Neural cell (in vitro differentiated cells): ENCODE measurements at regions not wholly inside any gene's neighbourhood (a gene's known extent, or its start where the extent isn't known, plus 50 kb on each side); places are given as distances from the start of the nearest gene placed in this dataset.

Source experiments
- H2AFZ ChIP-seq: fragments of 200-600, 300-800 bp; sonication (generic), shearing (Covaris generic); 2 replicates; pipeline ENCODE4 v1.6.0; 2014; ENCODE audit warnings: low read depth, mild to moderate bottlenecking, antibody characterized with exemption, low read length, moderate library complexity
- H3F3A ChIP-seq: fragments of 200-600 bp; shearing (Covaris generic); 2 replicates; pipeline ENCODE4 v1.6.1; 2016; ENCODE audit warnings: mild to moderate bottlenecking, moderate library complexity, mixed read lengths, antibody characterized with exemption, low read length; ENCODE audit not compliant: insufficient read depth, poor library complexity, severe bottlenecking
- H3K27ac ChIP-seq: fragments of 200-600, 300-800 bp; sonication (generic), shearing (Covaris generic); 2 replicates; pipeline ENCODE4 v1.5.1; 2014; ENCODE audit warnings: mild to moderate bottlenecking, low read length, moderate library complexity
- H3K27me3 ChIP-seq: fragments of 300-800, 200-600 bp; sonication (generic), shearing (Covaris generic); 2 replicates; pipeline ENCODE4 v1.6.0; 2014; ENCODE audit warnings: mild to moderate bottlenecking, low read depth, low read length, moderate library complexity; ENCODE audit not compliant: insufficient read depth
- H3K36me3 ChIP-seq: fragments of 300-800, 200-600 bp; sonication (generic), shearing (Covaris generic); 2 replicates; pipeline ENCODE4 v1.5.1; 2014; ENCODE audit warnings: mild to moderate bottlenecking, antibody characterized with exemption, low read length, moderate library complexity; ENCODE audit not compliant: insufficient read depth
- H3K4me2 ChIP-seq: fragments of 300-800, 200-600 bp; sonication (generic), shearing (Covaris generic); 2 replicates; pipeline ENCODE4 v1.6.0; 2014; ENCODE audit warnings: mild to moderate bottlenecking, low read length
- H3K4me3 ChIP-seq: fragments of 300-800, 200-600 bp; sonication (generic), shearing (Covaris generic); 2 replicates; pipeline ENCODE4 v1.5.1; 2014; ENCODE audit warnings: mild to moderate bottlenecking, low read length, moderate library complexity
- H3K79me2 ChIP-seq: fragments of 200-600 bp; shearing (Covaris generic); replicated peaks from 2 replicates; pipeline ENCODE4 v1.6.0; 2014; ENCODE audit warnings: mild to moderate bottlenecking, low read length, moderate library complexity; ENCODE audit not compliant: insufficient read depth
- H3K9ac ChIP-seq: fragments of 300-800, 200-600 bp; sonication (generic), shearing (Covaris generic); 2 replicates; pipeline ENCODE4 v1.6.1; 2016; ENCODE audit warnings: mild to moderate bottlenecking, low read length, mixed read lengths
- H3K9me2 ChIP-seq: fragments of 200-600 bp; shearing (Covaris generic); 2 replicates; pipeline ENCODE4 v1.6.1; 2016; ENCODE audit warnings: mild to moderate bottlenecking, low read length, mixed read lengths; ENCODE audit not compliant: insufficient read depth
- H3K9me3 ChIP-seq: fragments of 200-600, 300-800 bp; sonication (generic), shearing (Covaris generic); 2 replicates; pipeline ENCODE4 v1.6.1; 2016; ENCODE audit warnings: mild to moderate bottlenecking, mixed run types, low read length, moderate library complexity, mixed read lengths
- H4K20me1 ChIP-seq: fragments of 200-600 bp; shearing (Covaris generic); 2 replicates; pipeline ENCODE4 v1.6.1; 2016; ENCODE audit warnings: mild to moderate bottlenecking, mixed run types; ENCODE audit not compliant: insufficient read depth
- EP300 ChIP-seq: fragments of 450-650 bp; conservative IDR thresholded peaks from 2 replicates; pipeline ENCODE4 v1.6.1; 2014; ENCODE audit warnings: antibody characterized with exemption, mild to moderate bottlenecking, moderate library complexity; ENCODE audit not compliant: poor library complexity, severe bottlenecking
- EZH2 ChIP-seq: fragments of 200-600, 300-800 bp; shearing (Covaris generic), sonication (generic); IDR thresholded peaks from 2 replicates; pipeline ENCODE4 v1.6.1; 2014; ENCODE audit warnings: antibody characterized with exemption, low read length, borderline replicate concordance, mild to moderate bottlenecking; ENCODE audit not compliant: insufficient read depth, poor library complexity, severe bottlenecking
- MXI1 ChIP-seq: fragments of 450-650 bp; conservative IDR thresholded peaks from 2 replicates; pipeline ENCODE4 v1.6.1; 2014; ENCODE audit warnings: antibody characterized with exemption, mild to moderate bottlenecking; ENCODE audit not compliant: poor library complexity, severe bottlenecking
- POLR2AphosphoS5 ChIP-seq: IDR thresholded peaks from 2 replicates; pipeline ENCODE4 v1.6.1; 2012
- RAD21 ChIP-seq: fragments of 450-650 bp; conservative IDR thresholded peaks from 2 replicates; pipeline ENCODE4 v1.6.1; 2014; ENCODE audit warnings: antibody characterized with exemption, mild to moderate bottlenecking, moderate library complexity
- SMC3 ChIP-seq: fragments of 450-650 bp; conservative IDR thresholded peaks from 2 replicates; pipeline ENCODE4 v1.6.1; 2014; ENCODE audit warnings: antibody characterized with exemption, mild to moderate bottlenecking, moderate library complexity; ENCODE audit not compliant: poor library complexity
- TAF1 ChIP-seq: IDR thresholded peaks from 2 replicates; pipeline ENCODE4 v1.6.1; 2012; ENCODE audit warnings: low read depth
- TF ChIP-seq, protein P1 (sequence below): fragments of 450-650 bp; IDR thresholded peaks from 2 replicates; pipeline ENCODE4 v1.5.1; 2014; ENCODE audit warnings: antibody characterized with exemption, mild to moderate bottlenecking, moderate library complexity; ENCODE audit not compliant: poor library complexity, severe bottlenecking
- TF ChIP-seq, protein P2 (sequence below): IDR thresholded peaks from 2 replicates; pipeline ENCODE4 v1.6.1; 2012; ENCODE audit warnings: borderline replicate concordance

DNA sequence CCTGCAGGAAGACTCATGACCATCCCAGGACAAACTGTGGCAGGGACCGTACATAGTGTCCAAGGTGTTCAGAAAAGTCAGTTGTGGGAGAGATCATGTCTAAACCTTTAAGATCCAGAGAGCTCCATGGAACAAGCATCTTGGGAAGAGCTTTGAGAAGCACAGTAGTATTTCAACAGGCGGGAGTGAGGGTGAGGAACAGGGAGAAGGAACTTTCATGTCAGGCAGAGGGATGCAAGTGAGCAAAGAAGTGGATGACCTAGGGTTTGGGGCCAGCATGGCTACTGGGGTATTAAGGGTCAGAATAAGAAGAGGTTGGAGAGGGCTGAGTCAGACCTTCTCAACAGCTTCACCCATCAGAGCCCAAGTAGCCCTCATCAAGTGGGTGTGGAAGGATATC is 147.9 kb upstream of the ETV3 start:
- no peak overlapping the region for H3K27ac ChIP-seq
- no peaks in the 10 kb centered on the region for H4K20me1 ChIP-seq
- H3K4me2 ChIP-seq, result no peak overlapping the region
- H3K4me3 ChIP-seq, result no peak overlapping the region
- no peaks in the 10 kb centered on the region for H3K9me2 ChIP-seq
- H3K9ac ChIP-seq, result no peak overlapping the region
- TF ChIP-seq EP300, result no peak
- TF ChIP-seq TAF1, result no peak
- H3K79me2 ChIP-seq, result no peaks in the 10 kb centered on the region
- no peaks in the 10 kb centered on the region for H3F3A ChIP-seq
- no peaks in the 10 kb centered on the region for H3K27me3 ChIP-seq
- no peak overlapping the region for H2AFZ ChIP-seq
- no peaks in the 10 kb centered on the region for H3K36me3 ChIP-seq
- no peaks in the 10 kb centered on the region for H3K9me3 ChIP-seq

DNA sequence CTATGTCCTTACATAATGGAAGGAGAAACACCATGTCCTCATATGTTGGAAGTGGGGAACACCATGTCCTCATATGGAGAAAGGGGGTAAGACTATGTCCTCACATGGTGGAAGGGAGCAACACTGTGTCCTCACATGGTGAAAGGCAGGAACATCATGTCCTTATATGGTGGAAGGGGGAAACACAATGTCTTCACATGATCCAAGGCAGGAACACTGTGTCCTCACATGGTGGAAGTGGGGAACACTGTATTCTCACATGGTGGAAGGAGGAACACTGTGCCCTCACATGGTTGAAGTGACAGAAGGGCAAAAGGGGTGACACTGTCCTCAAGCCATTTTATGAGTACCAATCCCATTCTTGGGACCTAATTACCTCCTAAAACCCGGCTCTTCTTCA is 146.3 kb upstream of the ETV3 start:
- no peaks in the 10 kb centered on the region for H3F3A ChIP-seq
- H3K36me3 ChIP-seq, result no peaks in the 10 kb centered on the region
- H4K20me1 ChIP-seq, result no peaks in the 10 kb centered on the region
- H3K9me3 ChIP-seq, result no peaks in the 10 kb centered on the region
- no peaks in the 10 kb centered on the region for H3K79me2 ChIP-seq
- TF ChIP-seq EZH2 (no peak), MXI1 (no peak)
- TF ChIP-seq, protein P1, sequence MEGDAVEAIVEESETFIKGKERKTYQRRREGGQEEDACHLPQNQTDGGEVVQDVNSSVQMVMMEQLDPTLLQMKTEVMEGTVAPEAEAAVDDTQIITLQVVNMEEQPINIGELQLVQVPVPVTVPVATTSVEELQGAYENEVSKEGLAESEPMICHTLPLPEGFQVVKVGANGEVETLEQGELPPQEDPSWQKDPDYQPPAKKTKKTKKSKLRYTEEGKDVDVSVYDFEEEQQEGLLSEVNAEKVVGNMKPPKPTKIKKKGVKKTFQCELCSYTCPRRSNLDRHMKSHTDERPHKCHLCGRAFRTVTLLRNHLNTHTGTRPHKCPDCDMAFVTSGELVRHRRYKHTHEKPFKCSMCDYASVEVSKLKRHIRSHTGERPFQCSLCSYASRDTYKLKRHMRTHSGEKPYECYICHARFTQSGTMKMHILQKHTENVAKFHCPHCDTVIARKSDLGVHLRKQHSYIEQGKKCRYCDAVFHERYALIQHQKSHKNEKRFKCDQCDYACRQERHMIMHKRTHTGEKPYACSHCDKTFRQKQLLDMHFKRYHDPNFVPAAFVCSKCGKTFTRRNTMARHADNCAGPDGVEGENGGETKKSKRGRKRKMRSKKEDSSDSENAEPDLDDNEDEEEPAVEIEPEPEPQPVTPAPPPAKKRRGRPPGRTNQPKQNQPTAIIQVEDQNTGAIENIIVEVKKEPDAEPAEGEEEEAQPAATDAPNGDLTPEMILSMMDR, result no peak
- TF ChIP-seq, protein P2, sequence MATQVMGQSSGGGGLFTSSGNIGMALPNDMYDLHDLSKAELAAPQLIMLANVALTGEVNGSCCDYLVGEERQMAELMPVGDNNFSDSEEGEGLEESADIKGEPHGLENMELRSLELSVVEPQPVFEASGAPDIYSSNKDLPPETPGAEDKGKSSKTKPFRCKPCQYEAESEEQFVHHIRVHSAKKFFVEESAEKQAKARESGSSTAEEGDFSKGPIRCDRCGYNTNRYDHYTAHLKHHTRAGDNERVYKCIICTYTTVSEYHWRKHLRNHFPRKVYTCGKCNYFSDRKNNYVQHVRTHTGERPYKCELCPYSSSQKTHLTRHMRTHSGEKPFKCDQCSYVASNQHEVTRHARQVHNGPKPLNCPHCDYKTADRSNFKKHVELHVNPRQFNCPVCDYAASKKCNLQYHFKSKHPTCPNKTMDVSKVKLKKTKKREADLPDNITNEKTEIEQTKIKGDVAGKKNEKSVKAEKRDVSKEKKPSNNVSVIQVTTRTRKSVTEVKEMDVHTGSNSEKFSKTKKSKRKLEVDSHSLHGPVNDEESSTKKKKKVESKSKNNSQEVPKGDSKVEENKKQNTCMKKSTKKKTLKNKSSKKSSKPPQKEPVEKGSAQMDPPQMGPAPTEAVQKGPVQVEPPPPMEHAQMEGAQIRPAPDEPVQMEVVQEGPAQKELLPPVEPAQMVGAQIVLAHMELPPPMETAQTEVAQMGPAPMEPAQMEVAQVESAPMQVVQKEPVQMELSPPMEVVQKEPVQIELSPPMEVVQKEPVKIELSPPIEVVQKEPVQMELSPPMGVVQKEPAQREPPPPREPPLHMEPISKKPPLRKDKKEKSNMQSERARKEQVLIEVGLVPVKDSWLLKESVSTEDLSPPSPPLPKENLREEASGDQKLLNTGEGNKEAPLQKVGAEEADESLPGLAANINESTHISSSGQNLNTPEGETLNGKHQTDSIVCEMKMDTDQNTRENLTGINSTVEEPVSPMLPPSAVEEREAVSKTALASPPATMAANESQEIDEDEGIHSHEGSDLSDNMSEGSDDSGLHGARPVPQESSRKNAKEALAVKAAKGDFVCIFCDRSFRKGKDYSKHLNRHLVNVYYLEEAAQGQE, result no peak
- H3K4me3 ChIP-seq, result no peak overlapping the region
- H3K9ac ChIP-seq, result no peak overlapping the region
- H3K4me2 ChIP-seq, result no peak overlapping the region
- no peak overlapping the region for H3K27ac ChIP-seq
- H2AFZ ChIP-seq, result no peak overlapping the region
- H3K27me3 ChIP-seq, result no peaks in the 10 kb centered on the region
- no peaks in the 10 kb centered on the region for H3K9me2 ChIP-seq

DNA sequence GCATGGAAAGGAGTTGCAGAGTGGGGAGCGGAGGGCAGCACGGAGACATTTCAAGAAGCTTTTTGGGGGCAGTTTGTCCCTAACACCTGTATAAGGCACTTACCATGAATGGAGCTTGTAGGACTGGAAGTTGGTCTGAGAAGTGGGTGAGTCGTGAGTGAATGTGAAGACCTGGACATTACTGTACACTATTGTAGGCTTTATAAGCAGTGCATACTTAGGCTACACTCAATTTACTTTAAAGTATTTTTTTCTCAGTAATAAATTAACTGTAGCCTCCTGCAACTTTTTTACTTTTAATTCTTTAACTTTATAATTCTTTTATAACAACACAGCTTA is 141.6 kb upstream of the ETV3 start:
- no peaks in the 10 kb centered on the region for H4K20me1 ChIP-seq
- H3K9ac ChIP-seq, result no peak overlapping the region
- no peak overlapping the region for H2AFZ ChIP-seq
- TF ChIP-seq, protein P1, result no peak
- no peak for TF ChIP-seq RAD21
- TF ChIP-seq SMC3, result no peak
- TF ChIP-seq EP300, result no peak
- TF ChIP-seq POLR2AphosphoS5, result no peak
- TF ChIP-seq TAF1, result no peak
- TF ChIP-seq, protein P2, result no peak
- no peak for TF ChIP-seq EZH2
- no peak for TF ChIP-seq MXI1
- no peaks in the 10 kb centered on the region for H3K9me3 ChIP-seq
- H3K79me2 ChIP-seq, result no peaks in the 10 kb centered on the region
- no peak overlapping the region for H3K27ac ChIP-seq
- no peak overlapping the region for H3K4me2 ChIP-seq
- H3K4me3 ChIP-seq, result no peak overlapping the region
- H3K36me3 ChIP-seq, result no peaks in the 10 kb centered on the region
- H3K9me2 ChIP-seq, result no peaks in the 10 kb centered on the region
- no peaks in the 10 kb centered on the region for H3F3A ChIP-seq
- H3K27me3 ChIP-seq, result no peaks in the 10 kb centered on the region
